Effector CD8-positive, alpha-beta T cell (primary cell): ENCODE measurements at regions not wholly inside any gene's neighbourhood (a gene's known extent, or its start where the extent isn't known, plus 50 kb on each side); places are given as distances from the start of the nearest gene placed in this dataset.

Experiments used
- DNase-seq: peaks from one replicate; lab custom pipeline; 2025; lab: John Stamatoyannopoulos, UW

GRCh38 chr21:28751176-28751575 lies 241.5 kb downstream of the LTN1 start:
- DNase-seq: no peak

- no peak for DNase-seq
Measured at GRCh38 chr21:28750565-28750964, 242.1 kb downstream of the LTN1 start.

GRCh38 chr21:28749536-28749935 lies 243.1 kb downstream of the LTN1 start:
- DNase-seq: no peak

GRCh38 chr21:28747464-28747863 lies 245.2 kb downstream of the LTN1 start:
- no peak for DNase-seq

GRCh38 chr21:28746166-28746565 lies 246.5 kb downstream of the LTN1 start:
- no peak for DNase-seq

- peak; percentile 37 for DNase-seq
Measured at GRCh38 chr21:28745131-28746016, 247.3 kb downstream of the LTN1 start.

GRCh38 chr21:28743723-28744122 lies 249.0 kb downstream of the LTN1 start:
- DNase-seq: no peak

- no peak for DNase-seq
Measured at GRCh38 chr21:28742527-28742926, 250.2 kb downstream of the LTN1 start.

- DNase-seq: no peak
Measured at GRCh38 chr21:28740125-28740524, 252.6 kb downstream of the LTN1 start.

GRCh38 chr21:28738882-28739281 lies 253.8 kb downstream of the LTN1 start:
- DNase-seq: no peak

- no peak for DNase-seq
Measured at GRCh38 chr21:28738420-28738704, 254.3 kb downstream of the LTN1 start.

GRCh38 chr21:28737674-28738419 lies 254.8 kb downstream of the LTN1 start:
- DNase-seq: no peak

- no peak for DNase-seq
Measured at GRCh38 chr21:28734522-28735175, 258.0 kb downstream of the LTN1 start.

GRCh38 chr21:28731700-28732321 lies 260.9 kb downstream of the LTN1 start:
- no peak for DNase-seq

GRCh38 chr21:28729887-28730286 lies 262.8 kb downstream of the LTN1 start:
- DNase-seq: no peak

- no peak for DNase-seq
Measured at GRCh38 chr21:28727809-28728208, 264.9 kb downstream of the LTN1 start.

- DNase-seq: no peak
Measured at GRCh38 chr21:28725396-28725795, 267.3 kb downstream of the LTN1 start.

- no peak for DNase-seq
Measured at GRCh38 chr21:28723646-28724045, 269.0 kb downstream of the LTN1 start.

GRCh38 chr21:28719723-28720122 lies 273.0 kb downstream of the LTN1 start:
- no peak for DNase-seq

GRCh38 chr21:28714777-28715464 lies 277.8 kb downstream of the LTN1 start:
- no peak for DNase-seq

- DNase-seq: no peak
Measured at GRCh38 chr21:28712411-28712810, 280.3 kb downstream of the LTN1 start.

- no peak for DNase-seq
Measured at GRCh38 chr21:28705616-28706015, 287.1 kb downstream of the LTN1 start.
